Breast epithelium (tissue), 3 donors: ENCODE measurements at regions not wholly inside any gene's neighbourhood (a gene's known extent, or its start where the extent isn't known, plus 50 kb on each side); places are given as distances from the start of the nearest gene placed in this dataset.

Experiments used
- POLR2A ChIP-seq: fragments of 450-650 bp; IDR thresholded peaks from one replicate; pipeline ENCODE4 v1.6.1; 2016; ENCODE audit warnings: antibody characterized with exemption, mild to moderate bottlenecking, moderate library complexity
- TF ChIP-seq, protein P1 (sequence below), 3 donors: fragments of 450-650 bp; IDR thresholded peaks; one replicate each; pipeline ENCODE4 v1.5.1; 2016 to 2017; ENCODE audit warnings: antibody characterized with exemption in 3 of 3, mild to moderate bottlenecking in 3 of 3, moderate library complexity in 3 of 3

- TF ChIP-seq, protein P1, sequence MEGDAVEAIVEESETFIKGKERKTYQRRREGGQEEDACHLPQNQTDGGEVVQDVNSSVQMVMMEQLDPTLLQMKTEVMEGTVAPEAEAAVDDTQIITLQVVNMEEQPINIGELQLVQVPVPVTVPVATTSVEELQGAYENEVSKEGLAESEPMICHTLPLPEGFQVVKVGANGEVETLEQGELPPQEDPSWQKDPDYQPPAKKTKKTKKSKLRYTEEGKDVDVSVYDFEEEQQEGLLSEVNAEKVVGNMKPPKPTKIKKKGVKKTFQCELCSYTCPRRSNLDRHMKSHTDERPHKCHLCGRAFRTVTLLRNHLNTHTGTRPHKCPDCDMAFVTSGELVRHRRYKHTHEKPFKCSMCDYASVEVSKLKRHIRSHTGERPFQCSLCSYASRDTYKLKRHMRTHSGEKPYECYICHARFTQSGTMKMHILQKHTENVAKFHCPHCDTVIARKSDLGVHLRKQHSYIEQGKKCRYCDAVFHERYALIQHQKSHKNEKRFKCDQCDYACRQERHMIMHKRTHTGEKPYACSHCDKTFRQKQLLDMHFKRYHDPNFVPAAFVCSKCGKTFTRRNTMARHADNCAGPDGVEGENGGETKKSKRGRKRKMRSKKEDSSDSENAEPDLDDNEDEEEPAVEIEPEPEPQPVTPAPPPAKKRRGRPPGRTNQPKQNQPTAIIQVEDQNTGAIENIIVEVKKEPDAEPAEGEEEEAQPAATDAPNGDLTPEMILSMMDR (IDR thresholded peaks at IDR 0.05): no peak
- TF ChIP-seq POLR2A: no peak
Measured at GRCh38 chr6:121505284-121505683, 69.8 kb downstream of the GJA1 start.
